ENCODE measurements at regions not wholly inside any gene's neighbourhood (a gene's known extent, or its start where the extent isn't known, plus 50 kb on each side); places are given as distances from the start of the nearest gene placed in this dataset.
"Not testable (repeated sequence)": the region's sequence is repeated elsewhere in the genome, so short reads cannot be mapped to it uniquely, and the experiment has no call there.

- DNase-seq, result no peak
These were observed 225.3 kb upstream of the PRSS1 start for GRCh38 chr7:142523821-142524460.

GRCh38 chr7:142522735-142523134 lies 226.5 kb upstream of the PRSS1 start:
- DNase-seq, result no peak

DNA sequence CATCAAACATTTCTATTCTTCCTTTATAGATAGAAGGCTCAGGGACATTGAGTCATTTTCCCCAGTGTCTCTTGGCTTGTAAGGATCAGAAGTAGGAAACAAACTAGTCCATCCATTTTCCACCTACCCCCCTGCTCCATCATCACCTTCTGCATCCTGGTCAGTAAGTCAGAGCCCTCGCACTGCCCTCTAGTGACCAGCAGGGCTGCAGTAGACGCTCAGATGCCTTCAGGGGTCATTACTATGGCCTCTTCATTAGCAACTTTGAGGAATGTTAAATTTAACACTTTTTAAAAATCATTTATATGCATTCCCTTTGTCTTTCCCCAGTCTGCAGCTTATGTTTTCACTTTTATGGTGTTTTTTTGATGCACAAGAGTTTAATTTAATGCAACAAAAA lies 228.4 kb upstream of the PRSS1 start:
- not testable (repeated sequence) for DNase-seq

- DNase-seq, result not testable (repeated sequence)
These were observed 228.8 kb upstream of the PRSS1 start for GRCh38 chr7:142520455-142520854.

DNA sequence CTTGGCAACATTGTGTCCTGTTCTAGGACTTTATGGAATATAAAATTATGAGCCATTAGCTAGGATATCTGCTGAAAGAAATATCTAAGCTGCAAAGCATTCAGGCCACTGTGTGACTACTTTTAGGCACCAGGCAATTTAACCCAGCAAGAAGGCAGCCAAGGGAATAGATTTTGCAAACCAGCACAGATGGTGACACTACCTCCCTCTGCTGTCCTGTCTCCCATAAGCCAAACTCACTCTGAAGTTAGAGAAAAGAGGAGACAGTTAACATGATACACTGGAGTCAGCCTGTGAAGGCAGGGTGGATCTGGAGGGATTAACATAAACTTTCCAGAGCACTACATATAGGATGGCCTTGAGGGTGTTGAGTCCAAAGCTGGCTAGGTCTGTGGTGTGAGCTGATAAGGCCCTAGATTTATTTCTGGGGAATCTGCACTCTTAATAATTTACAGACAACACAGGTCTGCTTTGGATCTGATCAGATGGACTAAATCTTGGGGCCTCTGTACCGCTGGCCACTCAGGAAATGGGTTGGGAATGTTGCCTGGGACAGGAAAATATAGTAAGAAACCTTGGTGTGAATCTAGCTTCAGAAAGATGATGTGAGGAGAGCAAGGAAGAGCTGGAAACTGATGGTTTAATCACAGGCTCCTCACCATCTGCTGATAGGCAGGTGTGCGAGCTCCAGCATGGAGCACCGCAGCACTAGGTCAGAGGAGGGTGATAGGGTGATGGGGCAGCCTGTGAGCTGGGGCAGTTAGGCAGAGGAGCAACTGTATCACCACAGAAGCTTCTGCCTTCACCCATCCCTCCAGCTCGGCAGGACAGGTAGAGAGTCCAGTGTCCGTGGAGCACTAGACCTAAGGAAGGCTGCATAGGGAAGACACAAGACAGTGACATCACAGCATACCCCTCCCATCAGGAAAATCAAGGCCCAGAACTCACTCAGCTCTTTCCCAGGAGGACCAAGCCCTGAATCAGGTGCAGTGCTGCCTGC lies 229.9 kb upstream of the PRSS1 start:
- no peak for DNase-seq

DNA sequence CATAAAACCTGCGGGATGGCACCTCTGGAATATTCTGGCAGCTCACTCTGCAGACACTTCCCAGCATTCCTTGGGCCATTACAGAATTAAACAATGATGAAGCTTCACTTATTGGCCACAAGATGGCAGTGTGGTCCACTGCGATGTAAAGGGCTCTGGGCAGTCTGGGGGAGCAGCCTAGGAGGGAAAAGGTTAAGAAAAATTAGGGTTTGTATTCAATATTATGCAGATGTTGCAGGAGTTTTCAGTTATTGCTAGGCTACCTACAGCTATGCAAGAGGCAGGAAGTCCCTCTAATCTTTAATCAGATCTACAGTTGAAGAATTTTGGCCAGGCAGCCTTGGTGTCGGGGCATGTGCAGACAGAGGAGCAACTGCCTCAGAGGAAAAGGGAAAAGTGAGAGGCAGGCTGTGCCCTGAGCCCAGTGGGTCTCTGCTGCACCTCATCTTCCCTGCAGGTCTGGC lies 233.2 kb upstream of the PRSS1 start:
- no peak for DNase-seq

- not testable (repeated sequence) for DNase-seq
These were observed 234.6 kb upstream of the PRSS1 start for GRCh38 chr7:142514716-142515115.

- DNase-seq, result no peak
These were observed 235.9 kb upstream of the PRSS1 start for GRCh38 chr7:142513178-142513955.

DNA sequence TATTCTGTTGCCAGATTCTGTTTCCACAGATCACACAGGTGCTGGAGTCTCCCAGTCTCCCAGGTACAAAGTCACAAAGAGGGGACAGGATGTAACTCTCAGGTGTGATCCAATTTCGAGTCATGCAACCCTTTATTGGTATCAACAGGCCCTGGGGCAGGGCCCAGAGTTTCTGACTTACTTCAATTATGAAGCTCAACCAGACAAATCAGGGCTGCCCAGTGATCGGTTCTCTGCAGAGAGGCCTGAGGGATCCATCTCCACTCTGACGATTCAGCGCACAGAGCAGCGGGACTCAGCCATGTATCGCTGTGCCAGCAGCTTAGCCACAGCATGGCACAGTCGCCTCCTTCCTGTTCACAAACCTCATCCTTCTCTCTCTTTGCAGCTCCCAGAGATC lies 237.5 kb upstream of the PRSS1 start:
- DNase-seq, result no peak

DNA sequence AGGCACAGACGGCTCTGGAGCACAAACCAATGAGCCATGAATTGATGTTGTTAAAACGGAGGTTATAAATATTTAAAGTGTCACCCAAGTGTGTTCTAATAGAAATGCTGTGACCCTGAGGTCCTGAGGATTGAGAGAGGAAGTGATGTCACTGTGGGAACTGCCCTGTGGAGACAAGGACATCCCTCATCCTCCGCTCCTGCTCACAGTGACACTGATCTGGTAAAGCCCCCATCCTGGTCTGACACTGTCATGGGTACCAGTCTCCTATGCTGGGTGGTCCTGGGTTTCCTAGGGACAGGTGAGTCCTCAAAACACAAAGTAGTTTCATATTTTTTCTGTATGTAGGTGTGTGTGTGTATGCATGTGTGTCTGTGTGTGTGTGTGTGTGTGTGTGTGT lies 237.9 kb upstream of the PRSS1 start:
- no peak for DNase-seq

DNA sequence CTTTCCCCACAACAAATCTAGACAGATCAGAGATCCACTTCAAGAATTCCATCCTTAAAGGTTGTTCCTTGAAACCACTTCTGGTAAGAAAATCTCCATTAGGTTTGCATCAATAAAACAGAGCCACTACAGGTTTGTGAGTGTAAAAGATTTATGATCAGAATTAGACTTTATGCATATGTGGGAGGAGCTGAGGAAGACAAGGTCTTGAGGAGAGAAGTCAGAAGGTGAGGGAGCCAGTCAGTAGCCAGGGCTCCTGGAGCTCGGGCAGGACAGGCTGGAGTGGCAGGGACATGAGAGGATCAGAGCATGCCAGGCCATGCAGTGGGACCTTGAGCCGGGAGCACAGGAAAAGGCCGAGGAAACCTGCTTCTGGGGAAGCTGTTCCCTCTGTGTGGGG lies 240.0 kb upstream of the PRSS1 start:
- DNase-seq, result not testable (repeated sequence)

GRCh38 chr7:142508251-142508650 lies 241.0 kb upstream of the PRSS1 start:
- no peak for DNase-seq

DNA sequence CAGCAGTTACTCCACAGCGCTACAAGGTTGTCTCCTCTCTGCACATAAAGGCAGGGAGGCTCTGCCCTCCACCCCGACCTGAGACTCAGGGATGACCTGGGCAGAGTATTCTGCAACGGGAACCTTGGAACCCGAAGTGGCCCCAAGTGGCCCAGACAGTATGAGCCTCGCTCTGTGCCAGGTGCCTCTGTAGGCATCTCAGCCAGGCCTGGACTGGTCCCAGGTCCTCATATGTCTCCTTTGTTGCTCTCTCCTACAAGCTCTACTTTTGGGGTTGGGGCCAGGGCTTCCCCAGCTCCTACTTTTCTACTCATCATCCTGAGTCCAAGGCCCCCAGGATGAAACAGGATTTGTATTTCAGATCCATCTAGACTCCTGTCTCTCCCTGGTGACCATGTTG lies 241.5 kb upstream of the PRSS1 start:
- DNase-seq, result no peak

DNA sequence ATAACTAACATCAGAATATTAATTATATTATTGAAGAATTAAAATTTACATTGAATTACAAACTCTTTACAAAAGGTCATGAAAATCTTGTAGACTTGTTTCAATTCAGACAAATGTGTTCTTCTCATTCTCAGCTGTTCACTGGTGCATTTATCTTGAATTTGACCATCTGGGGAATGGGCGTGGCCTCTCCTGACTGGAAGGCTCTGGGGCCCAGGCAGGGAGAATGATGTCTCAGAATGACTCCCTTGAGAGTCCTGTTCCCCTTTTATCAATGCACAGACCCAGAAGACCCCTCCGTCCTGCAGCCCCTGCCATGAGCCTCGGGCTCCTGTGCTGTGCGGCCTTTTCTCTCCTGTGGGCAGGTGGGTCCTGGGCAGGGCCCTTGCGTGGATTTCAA lies 242.2 kb upstream of the PRSS1 start:
- DNase-seq, result not testable (repeated sequence)

GRCh38 chr7:142506601-142507000 lies 242.7 kb upstream of the PRSS1 start:
- no peak for DNase-seq

DNA sequence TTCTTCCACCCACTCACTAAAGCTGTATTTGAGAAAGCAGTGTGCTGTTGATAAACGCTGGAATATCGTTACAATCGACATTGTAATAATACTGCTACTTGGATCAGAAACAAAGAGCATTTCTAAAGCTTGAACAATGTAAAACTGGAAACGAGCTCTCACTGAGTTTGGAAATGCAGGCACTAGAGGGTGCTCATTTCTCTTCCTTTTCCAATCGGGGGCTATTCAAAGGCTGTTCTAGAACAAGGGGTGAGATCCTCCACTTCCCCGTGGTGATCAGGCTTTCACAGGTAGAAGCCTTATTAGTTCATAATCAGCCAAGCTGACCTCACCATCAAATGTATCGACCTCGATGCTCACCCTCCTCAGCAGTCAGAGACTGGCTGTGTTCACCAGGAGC lies 245.3 kb upstream of the PRSS1 start:
- not testable (repeated sequence) for DNase-seq

DNA sequence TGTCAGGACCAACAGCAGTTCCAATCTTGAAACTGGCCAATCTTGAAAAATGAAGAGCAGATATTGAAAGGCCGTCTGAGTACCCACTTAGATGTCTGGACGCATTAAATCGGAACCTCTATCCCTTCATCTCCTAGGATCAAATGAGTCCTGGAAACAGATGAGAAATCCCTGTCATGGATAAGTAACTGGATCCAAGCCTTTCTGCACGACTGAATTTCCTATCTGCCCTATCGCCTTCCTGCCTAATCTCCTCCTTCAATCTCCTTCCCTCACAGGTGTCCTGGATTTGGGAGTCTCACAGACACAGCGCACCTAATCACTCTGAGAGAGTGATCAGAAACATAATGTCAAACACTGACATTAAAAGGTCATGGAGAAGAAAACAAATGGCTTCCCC lies 245.2 kb upstream of the PRSS58 start:
- DNase-seq, result no peak

- no peak for DNase-seq
These were observed 243.6 kb upstream of the PRSS58 start for GRCh38 chr7:142501434-142501833.

DNA sequence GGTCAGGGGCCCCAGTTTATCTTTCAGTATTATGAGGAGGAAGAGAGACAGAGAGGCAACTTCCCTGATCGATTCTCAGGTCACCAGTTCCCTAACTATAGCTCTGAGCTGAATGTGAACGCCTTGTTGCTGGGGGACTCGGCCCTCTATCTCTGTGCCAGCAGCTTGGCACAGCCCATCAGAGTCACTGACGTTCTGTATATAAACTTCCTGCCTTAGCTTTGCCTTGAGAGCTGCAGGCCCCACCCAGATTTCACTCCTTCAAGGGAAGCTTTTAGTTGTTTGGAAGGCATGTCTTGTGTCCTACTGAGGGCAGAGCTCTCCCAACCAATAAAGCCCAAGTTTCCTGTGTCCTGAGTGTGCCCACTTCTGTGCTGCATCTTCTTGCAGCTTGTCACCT lies 242.5 kb upstream of the PRSS58 start:
- DNase-seq, result no peak

GRCh38 chr7:142499635-142500034 lies 241.8 kb upstream of the PRSS58 start:
- no peak for DNase-seq

GRCh38 chr7:142498364-142498763 lies 240.5 kb upstream of the PRSS58 start:
- DNase-seq, result no peak

GRCh38 chr7:142496545-142496991 lies 238.7 kb upstream of the PRSS58 start:
- DNase-seq, result no peak

DNA sequence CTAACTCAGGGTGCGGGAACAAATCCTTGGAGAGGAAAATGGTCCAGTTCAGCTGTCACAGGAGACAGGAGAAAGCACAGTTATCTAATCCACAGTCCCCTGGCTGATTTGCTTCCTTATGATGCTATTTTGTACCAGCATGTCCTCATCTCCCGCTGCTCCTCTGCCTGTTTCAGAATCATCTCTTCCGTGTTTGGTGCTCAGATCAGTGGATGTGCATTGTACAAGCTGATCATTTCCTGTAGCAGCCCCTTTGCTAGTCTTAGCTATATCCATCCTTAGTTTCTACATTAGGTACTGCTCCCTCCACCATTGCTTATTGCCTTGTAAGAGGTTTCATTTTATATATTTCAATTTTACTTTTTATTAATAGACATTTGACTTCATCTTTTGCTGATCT lies 238.0 kb upstream of the PRSS58 start:
- DNase-seq, result not testable (repeated sequence)

Measured in stimulated activated CD4-positive, alpha-beta T cell treated with anti-CD3 and anti-CD28 coated beads, Interleukin-2, amount 100 ng/mL, for 48 hours (primary cell).